Neural progenitor cell (in vitro differentiated cells): ENCODE measurements at regions not wholly inside any gene's neighbourhood (a gene's known extent, or its start where the extent isn't known, plus 50 kb on each side); places are given as distances from the start of the nearest gene placed in this dataset.
A peak's percentile ranks its signal among the peaks of the same experiment; 100 is the strongest.

Experiments
- DNase-seq: peaks from one replicate; pipeline ENCODE4 v3.0.0-alpha.2; 2016; ENCODE audit warnings: low spot score
- H2AFZ ChIP-seq: fragments of 200-600 bp; sonication (generic); replicated peaks from 2 replicates; pipeline ENCODE4 v1.6.1; 2016; ENCODE audit warnings: antibody characterized with exemption
- H3F3A ChIP-seq: fragments of 200-600 bp; sonication (generic); 2 replicates; pipeline ENCODE4 v1.6.1; 2016; ENCODE audit warnings: antibody characterized with exemption, low read depth
- H3K27ac ChIP-seq: fragments of 200-600 bp; sonication (generic); 2 replicates; pipeline ENCODE4 v1.5.1; 2016; ENCODE audit warnings: mild to moderate bottlenecking
- H3K27me3 ChIP-seq: fragments of 200-600 bp; sonication (generic); 2 replicates; pipeline ENCODE4 v1.6.1; 2016; ENCODE audit warnings: mild to moderate bottlenecking, moderate library complexity
- H3K36me3 ChIP-seq: fragments of 200-600 bp; sonication (generic); 2 replicates; pipeline ENCODE4 v1.5.1; 2016
- H3K4me1 ChIP-seq: fragments of 200-600 bp; sonication (generic); 2 replicates; pipeline ENCODE4 v1.6.1; 2016; ENCODE audit warnings: mixed run types
- H3K4me2 ChIP-seq: fragments of 200-600 bp; sonication (generic); 2 replicates; pipeline ENCODE4 v1.6.1; 2016
- H3K4me3 ChIP-seq: fragments of 200-600 bp; sonication (generic); 2 replicates; pipeline ENCODE4 v1.5.1; 2016
- H3K79me2 ChIP-seq: fragments of 200-600 bp; sonication (generic); 2 replicates; pipeline ENCODE4 v1.6.1; 2016; ENCODE audit warnings: low read depth
- H3K9ac ChIP-seq: fragments of 200-600 bp; sonication (generic); 2 replicates; pipeline ENCODE4 v1.6.1; 2016
- H3K9me3 ChIP-seq: fragments of 200-600 bp; sonication (generic); 2 replicates; pipeline ENCODE4 v1.5.1; 2016; ENCODE audit warnings: low read depth
- H4K20me1 ChIP-seq: fragments of 200-600 bp; sonication (generic); 2 replicates; pipeline ENCODE4 v1.6.1; 2016; ENCODE audit warnings: low read depth
- H3K27ac Mint-ChIP-seq: 3 replicates; pipeline ENCODE4 v1.8.0; 2021; ENCODE audit warnings: mixed read lengths
- H3K27me3 Mint-ChIP-seq: 2 replicates; pipeline ENCODE4 v1.8.0; 2022; ENCODE audit warnings: low read depth, mild to moderate bottlenecking, inconsistent platforms, moderate library complexity, mixed read lengths; ENCODE audit not compliant: insufficient read depth
- H3K36me3 Mint-ChIP-seq: 3 replicates; pipeline ENCODE4 v1.8.0; 2021; ENCODE audit warnings: mixed read lengths
- H3K4me1 Mint-ChIP-seq: 3 replicates; pipeline ENCODE4 v1.8.0; 2021; ENCODE audit warnings: mixed read lengths
- H3K4me3 Mint-ChIP-seq: 3 replicates; pipeline ENCODE4 v1.8.0; 2021; ENCODE audit warnings: mild to moderate bottlenecking, moderate library complexity, mixed read lengths
- H3K9me3 Mint-ChIP-seq: 3 replicates; pipeline ENCODE4 v1.8.0; 2020; ENCODE audit warnings: mixed read lengths
- EZH2 ChIP-seq: fragments of 200-600 bp; sonication (generic); IDR thresholded peaks from 2 replicates; pipeline ENCODE4 v1.6.1; 2017; ENCODE audit warnings: antibody characterized with exemption, mild to moderate bottlenecking, moderate library complexity
- EZH2phosphoT487 ChIP-seq: fragments of 200-600 bp; sonication (generic); IDR thresholded peaks from 2 replicates; pipeline ENCODE4 v1.6.1; 2017; ENCODE audit warnings: antibody characterized with exemption
- TF ChIP-seq, protein P1 (sequence below): fragments of 200-600 bp; sonication (generic); IDR thresholded peaks from 2 replicates; pipeline ENCODE4 v1.5.1; 2017; ENCODE audit warnings: antibody characterized with exemption, mild to moderate bottlenecking

DNA sequence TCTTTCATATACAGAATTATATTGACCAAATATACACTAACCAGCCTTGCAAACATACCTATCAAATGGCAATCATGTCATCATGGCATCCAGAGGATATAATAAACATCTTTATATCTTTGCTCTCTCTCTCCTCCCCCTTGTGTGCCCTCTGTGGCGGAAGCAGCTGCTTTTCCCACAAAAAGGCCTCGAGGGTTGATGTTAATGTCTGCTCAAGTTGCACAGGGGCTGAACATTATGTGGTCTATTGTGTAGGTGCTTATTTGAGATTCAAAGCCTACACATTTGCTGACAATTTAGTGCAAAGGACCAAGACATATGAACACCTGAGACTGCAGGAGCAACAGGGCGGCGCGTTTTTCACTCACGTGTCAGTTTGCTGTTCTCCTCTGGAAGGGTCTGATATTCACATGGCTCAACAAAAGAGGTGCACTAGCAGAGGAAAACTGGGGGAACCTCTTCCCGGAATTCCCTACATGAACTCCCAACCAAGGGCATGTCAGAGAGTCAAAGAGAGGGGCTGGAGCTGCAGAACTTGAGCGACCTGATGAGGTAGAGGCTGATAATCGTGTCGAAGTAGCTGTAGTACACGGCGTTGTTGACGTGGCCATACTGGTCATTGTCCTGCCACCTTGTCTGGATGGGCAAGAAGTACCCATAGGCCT, 138.8 kb downstream of the RCN1 start:
- Histone ChIP-seq H3K9me3 (no peaks in the 10 kb centered on the region), H3K27me3 (no peaks in the 10 kb centered on the region), H3K4me1 (no peaks in the 10 kb centered on the region), H3F3A (no peaks in the 10 kb centered on the region), H3K36me3 (no peaks in the 10 kb centered on the region), H3K9ac (no peak overlapping the region), H2AFZ (no peak overlapping the region), H3K4me3 (no peak overlapping the region), H3K4me2 (no peak overlapping the region), H3K79me2 (no peaks in the 10 kb centered on the region), H4K20me1 (no peaks in the 10 kb centered on the region), H3K27ac (no peak overlapping the region)
- Mint-ChIP-seq H3K27ac (no peak overlapping the region), H3K4me1 (peaks cover 7% of the 10 kb centered on the region), H3K9me3 (peaks cover 6% of the 10 kb centered on the region), H3K4me3 (no peak overlapping the region), H3K36me3 (no peaks in the 10 kb centered on the region), H3K27me3 (peaks cover 3% of the 10 kb centered on the region)
- DNase-seq: no peak
- no peak for TF ChIP-seq EZH2
- no peak for TF ChIP-seq EZH2phosphoT487
- TF ChIP-seq, protein P1, sequence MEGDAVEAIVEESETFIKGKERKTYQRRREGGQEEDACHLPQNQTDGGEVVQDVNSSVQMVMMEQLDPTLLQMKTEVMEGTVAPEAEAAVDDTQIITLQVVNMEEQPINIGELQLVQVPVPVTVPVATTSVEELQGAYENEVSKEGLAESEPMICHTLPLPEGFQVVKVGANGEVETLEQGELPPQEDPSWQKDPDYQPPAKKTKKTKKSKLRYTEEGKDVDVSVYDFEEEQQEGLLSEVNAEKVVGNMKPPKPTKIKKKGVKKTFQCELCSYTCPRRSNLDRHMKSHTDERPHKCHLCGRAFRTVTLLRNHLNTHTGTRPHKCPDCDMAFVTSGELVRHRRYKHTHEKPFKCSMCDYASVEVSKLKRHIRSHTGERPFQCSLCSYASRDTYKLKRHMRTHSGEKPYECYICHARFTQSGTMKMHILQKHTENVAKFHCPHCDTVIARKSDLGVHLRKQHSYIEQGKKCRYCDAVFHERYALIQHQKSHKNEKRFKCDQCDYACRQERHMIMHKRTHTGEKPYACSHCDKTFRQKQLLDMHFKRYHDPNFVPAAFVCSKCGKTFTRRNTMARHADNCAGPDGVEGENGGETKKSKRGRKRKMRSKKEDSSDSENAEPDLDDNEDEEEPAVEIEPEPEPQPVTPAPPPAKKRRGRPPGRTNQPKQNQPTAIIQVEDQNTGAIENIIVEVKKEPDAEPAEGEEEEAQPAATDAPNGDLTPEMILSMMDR: no peak

DNA sequence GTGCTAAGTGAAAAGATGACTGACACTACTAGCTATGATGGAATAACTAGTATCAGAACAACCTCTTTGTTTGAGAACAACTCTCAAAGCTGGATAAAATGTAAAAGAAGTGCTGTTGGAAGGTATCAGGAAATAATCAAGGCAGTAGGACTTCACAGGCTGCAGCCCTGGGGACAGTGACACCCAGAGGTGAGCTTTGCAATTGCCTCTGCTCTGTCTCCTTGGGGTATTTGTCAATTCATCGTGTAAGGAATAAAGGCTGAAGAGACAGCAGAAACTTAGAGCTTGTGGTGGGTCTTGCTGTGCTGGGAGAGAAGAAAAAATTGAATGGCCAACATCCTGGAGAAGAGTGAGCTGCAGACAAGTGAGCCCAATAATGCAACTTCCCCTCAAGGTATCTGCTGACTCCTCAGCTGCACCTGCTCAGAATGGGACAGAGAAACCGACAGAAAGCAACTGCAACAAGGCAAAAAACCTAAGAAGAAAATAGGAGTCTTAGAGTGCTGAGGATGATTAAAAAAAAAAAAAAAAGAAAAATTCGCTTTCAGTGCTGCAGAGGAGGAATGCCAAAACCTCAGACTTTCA, 141.1 kb downstream of the RCN1 start:
- H3K4me1 ChIP-seq: no peaks in the 10 kb centered on the region
- H3K27me3 Mint-ChIP-seq: peaks cover 3% of the 10 kb centered on the region
- H3K27ac Mint-ChIP-seq: no peak overlapping the region
- H3K4me3 Mint-ChIP-seq: no peak overlapping the region
- H3K4me2 ChIP-seq: no peak overlapping the region
- H3F3A ChIP-seq: no peaks in the 10 kb centered on the region
- no peak for TF ChIP-seq EZH2phosphoT487
- TF ChIP-seq, protein P1: peak; percentile 79
- no peak overlapping the region for H3K4me3 ChIP-seq
- no peaks in the 10 kb centered on the region for H3K36me3 ChIP-seq
- peaks cover 5% of the 10 kb centered on the region for H3K9me3 Mint-ChIP-seq
- peak; percentile 70 for DNase-seq
- H3K9me3 ChIP-seq: no peaks in the 10 kb centered on the region
- H3K36me3 Mint-ChIP-seq: no peaks in the 10 kb centered on the region
- no peaks in the 10 kb centered on the region for H4K20me1 ChIP-seq
- no peaks in the 10 kb centered on the region for H3K27me3 ChIP-seq
- H3K4me1 Mint-ChIP-seq: peaks cover 2% of the 10 kb centered on the region
- no peaks in the 10 kb centered on the region for H3K79me2 ChIP-seq
- no peak overlapping the region for H3K9ac ChIP-seq
- no peak overlapping the region for H3K27ac ChIP-seq
- H2AFZ ChIP-seq: no peak overlapping the region

DNA sequence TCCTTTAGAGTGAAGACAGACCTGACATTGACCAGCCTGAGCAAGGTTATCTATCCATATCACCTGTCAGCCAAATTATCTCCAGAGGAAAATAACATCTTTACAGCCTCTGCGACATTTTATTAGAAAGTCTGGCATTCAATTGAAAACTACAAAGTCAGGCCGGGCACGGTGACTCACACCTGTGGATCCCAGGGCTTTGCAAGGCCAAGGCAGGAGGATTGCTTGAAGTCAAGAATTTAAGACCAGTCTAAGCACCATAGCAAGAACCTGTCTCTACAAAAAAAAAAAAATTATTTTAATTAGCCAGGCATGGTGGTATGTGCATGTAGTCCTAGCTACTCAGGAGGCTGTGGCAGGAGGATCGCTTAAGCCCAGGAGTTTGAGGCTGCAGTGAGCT, 141.6 kb downstream of the RCN1 start:
- Mint-ChIP-seq H3K9me3 (peaks cover 2% of the 10 kb centered on the region), H3K27me3 (no peaks in the 10 kb centered on the region), H3K4me1 (peaks cover 2% of the 10 kb centered on the region), H3K27ac (no peak overlapping the region), H3K36me3 (no peaks in the 10 kb centered on the region), H3K4me3 (no peak overlapping the region)
- H3K27me3 ChIP-seq: no peaks in the 10 kb centered on the region
- H3K79me2 ChIP-seq: no peaks in the 10 kb centered on the region
- H3K36me3 ChIP-seq: no peaks in the 10 kb centered on the region
- TF ChIP-seq EZH2 (no peak), EZH2phosphoT487 (no peak)
- TF ChIP-seq, protein P1: no peak
- no peaks in the 10 kb centered on the region for H3F3A ChIP-seq
- H3K4me3 ChIP-seq: no peak overlapping the region
- no peak overlapping the region for H2AFZ ChIP-seq
- H3K27ac ChIP-seq: no peak overlapping the region
- no peak for DNase-seq
- no peaks in the 10 kb centered on the region for H3K4me1 ChIP-seq
- H3K9ac ChIP-seq: no peak overlapping the region
- no peaks in the 10 kb centered on the region for H3K9me3 ChIP-seq
- no peaks in the 10 kb centered on the region for H4K20me1 ChIP-seq
- no peak overlapping the region for H3K4me2 ChIP-seq
